ENCODE measurements at regions not wholly inside any gene's neighbourhood (a gene's known extent, or its start where the extent isn't known, plus 50 kb on each side); places are given as distances from the start of the nearest gene placed in this dataset.

DNA sequence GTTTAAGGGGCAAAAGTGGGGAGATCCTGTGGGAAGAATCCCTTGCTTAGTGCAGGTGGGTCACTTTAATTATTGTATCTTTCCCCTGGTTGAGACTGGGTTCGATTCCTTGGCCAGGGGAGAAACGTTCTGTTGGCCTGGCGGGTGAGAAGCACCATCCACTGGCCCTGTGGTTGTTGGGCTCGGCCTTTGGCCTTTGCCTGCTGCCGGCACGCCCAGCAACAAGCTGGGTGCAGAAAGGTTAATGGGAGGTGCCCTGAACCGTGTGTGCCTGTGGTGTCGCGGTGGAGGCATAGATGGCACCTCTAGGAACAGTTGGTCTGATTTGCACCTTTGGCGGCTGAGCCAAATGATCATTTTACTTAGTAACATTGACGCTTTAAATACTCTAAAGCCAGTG is 363.6 kb upstream of the CNTNAP2 start:
- Histone ChIP-seq H3K9ac (no peak overlapping the region), H3K4me1 (no peaks in the 10 kb centered on the region), H3K4me3 (ENCODE audit: low read depth, low read length) (no peak overlapping the region), H2AFZ (no peak overlapping the region), H3K79me2 (no peaks in the 10 kb centered on the region), H3K36me3 (ENCODE audit: control insufficient read depth, insufficient read depth, low read length) (no peaks in the 10 kb centered on the region), H3K27ac (no peak overlapping the region), H3K27me3 (ENCODE audit: control insufficient read depth, insufficient read depth, low read length) (no peaks in the 10 kb centered on the region), H3K9me3 (ENCODE audit: control insufficient read depth, low read length) (no peaks in the 10 kb centered on the region), H3K4me2 (ENCODE audit: low read length) (no peak overlapping the region)
- TF ChIP-seq, protein P1, sequence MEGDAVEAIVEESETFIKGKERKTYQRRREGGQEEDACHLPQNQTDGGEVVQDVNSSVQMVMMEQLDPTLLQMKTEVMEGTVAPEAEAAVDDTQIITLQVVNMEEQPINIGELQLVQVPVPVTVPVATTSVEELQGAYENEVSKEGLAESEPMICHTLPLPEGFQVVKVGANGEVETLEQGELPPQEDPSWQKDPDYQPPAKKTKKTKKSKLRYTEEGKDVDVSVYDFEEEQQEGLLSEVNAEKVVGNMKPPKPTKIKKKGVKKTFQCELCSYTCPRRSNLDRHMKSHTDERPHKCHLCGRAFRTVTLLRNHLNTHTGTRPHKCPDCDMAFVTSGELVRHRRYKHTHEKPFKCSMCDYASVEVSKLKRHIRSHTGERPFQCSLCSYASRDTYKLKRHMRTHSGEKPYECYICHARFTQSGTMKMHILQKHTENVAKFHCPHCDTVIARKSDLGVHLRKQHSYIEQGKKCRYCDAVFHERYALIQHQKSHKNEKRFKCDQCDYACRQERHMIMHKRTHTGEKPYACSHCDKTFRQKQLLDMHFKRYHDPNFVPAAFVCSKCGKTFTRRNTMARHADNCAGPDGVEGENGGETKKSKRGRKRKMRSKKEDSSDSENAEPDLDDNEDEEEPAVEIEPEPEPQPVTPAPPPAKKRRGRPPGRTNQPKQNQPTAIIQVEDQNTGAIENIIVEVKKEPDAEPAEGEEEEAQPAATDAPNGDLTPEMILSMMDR (IDR thresholded peaks at IDR 0.05), result no peak

DNA sequence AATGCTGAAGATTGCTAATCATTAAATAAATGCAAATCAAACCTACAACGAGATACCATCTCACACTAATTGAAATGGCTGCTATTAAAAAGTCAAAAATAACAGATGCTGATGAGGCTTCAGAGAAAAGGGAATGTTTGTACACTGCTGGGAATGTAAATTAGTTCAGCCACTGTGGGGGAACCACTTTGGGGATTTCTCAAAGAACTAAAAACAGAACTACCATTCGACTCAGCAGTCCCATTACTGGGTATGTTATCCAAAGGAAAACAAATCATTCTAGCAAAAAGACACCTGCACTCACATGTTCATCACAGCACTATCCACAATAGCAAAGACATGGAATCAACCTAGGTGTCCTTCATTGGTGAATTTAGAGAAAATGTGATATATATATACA is 379.0 kb upstream of the CNTNAP2 start:
- TF ChIP-seq, protein P1 (IDR thresholded peaks at IDR 0.05), result no peak
- Histone ChIP-seq H3K36me3 (ENCODE audit: control insufficient read depth, insufficient read depth, low read length) (no peaks in the 10 kb centered on the region), H3K4me1 (no peaks in the 10 kb centered on the region), H3K27ac (no peak overlapping the region), H3K9me3 (ENCODE audit: control insufficient read depth, low read length) (no peaks in the 10 kb centered on the region), H2AFZ (no peak overlapping the region), H3K4me3 (ENCODE audit: low read depth, low read length) (no peak overlapping the region), H3K27me3 (ENCODE audit: control insufficient read depth, insufficient read depth, low read length) (no peaks in the 10 kb centered on the region), H3K9ac (no peak overlapping the region), H3K79me2 (no peaks in the 10 kb centered on the region), H3K4me2 (ENCODE audit: low read length) (no peak overlapping the region)

DNA sequence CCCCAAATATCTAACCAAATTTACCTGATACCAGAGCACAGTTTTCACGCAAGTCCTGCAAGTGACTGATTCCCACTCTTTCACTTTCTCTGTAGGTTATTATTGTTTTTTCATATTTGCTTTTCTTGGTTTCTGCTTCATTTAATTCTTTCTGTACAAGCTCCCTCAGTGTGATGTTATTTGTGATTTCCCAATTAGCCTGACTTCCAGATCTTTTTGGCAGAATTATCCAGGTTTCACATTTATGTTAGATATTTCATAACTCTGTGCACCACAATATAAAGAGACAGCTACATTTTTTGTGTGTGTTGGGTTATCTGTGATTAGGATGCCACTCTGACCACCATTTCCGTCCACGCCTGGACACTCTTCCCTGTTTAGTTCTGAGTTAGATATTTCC is 381.5 kb upstream of the CNTNAP2 start:
- TF ChIP-seq, protein P1 (IDR thresholded peaks at IDR 0.05), result no peak
- Histone ChIP-seq H3K36me3 (ENCODE audit: control insufficient read depth, insufficient read depth, low read length) (no peaks in the 10 kb centered on the region), H3K27ac (no peak overlapping the region), H3K27me3 (ENCODE audit: control insufficient read depth, insufficient read depth, low read length) (no peaks in the 10 kb centered on the region), H3K4me1 (no peaks in the 10 kb centered on the region), H3K9me3 (ENCODE audit: control insufficient read depth, low read length) (no peaks in the 10 kb centered on the region), H3K9ac (no peak overlapping the region), H2AFZ (no peak overlapping the region), H3K4me2 (ENCODE audit: low read length) (no peak overlapping the region), H3K4me3 (ENCODE audit: low read depth, low read length) (no peak overlapping the region), H3K79me2 (no peaks in the 10 kb centered on the region)

DNA sequence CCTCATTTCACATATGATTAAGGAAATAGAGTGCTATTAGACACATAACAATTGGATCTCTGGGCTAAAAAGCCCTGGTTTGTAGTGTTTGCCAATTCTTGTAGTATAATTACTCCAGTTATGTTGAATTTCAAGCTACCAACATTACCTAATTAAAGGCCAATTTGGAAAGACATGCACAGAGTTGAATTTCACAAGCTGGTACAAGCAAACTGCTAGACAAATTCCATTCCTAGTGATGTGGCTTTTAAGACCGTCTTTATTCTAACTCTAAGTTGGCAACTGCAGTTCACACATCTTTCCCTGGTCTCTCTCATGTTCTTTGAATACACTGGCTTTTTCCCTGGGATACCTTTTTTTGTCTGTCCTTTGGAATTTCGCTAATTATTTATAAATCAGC is 384.1 kb upstream of the CNTNAP2 start:
- H3K4me2 ChIP-seq (ENCODE audit: low read length), result no peak overlapping the region
- TF ChIP-seq, protein P1 (IDR thresholded peaks at IDR 0.05), result no peak
- H2AFZ ChIP-seq, result no peak overlapping the region
- no peaks in the 10 kb centered on the region for H3K27me3 ChIP-seq (ENCODE audit: control insufficient read depth, insufficient read depth, low read length)
- H3K27ac ChIP-seq, result no peak overlapping the region
- H3K79me2 ChIP-seq, result no peaks in the 10 kb centered on the region
- no peaks in the 10 kb centered on the region for H3K4me1 ChIP-seq
- H3K9me3 ChIP-seq (ENCODE audit: control insufficient read depth, low read length), result no peaks in the 10 kb centered on the region
- no peaks in the 10 kb centered on the region for H3K36me3 ChIP-seq (ENCODE audit: control insufficient read depth, insufficient read depth, low read length)
- no peak overlapping the region for H3K4me3 ChIP-seq (ENCODE audit: low read depth, low read length)
- H3K9ac ChIP-seq, result no peak overlapping the region

DNA sequence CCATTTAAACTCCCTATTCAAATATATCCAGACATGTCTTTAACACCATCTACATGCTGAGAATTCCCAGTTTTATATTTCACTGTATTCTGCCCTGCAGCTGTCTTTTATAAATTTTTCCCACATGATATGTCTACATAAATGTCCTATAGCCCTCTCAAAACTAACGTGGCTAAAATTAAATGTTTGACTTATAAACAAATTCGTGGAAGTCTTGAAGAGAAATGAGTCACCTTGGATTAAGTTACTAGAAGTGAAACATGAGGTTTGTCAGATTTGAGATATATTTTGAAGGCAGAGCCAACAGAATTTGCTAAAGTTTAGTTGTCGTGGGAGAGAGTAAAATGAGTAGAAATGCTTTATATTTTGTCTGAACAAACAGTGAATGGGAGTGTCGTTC is 386.9 kb upstream of the CNTNAP2 start:
- H3K27me3 ChIP-seq (ENCODE audit: control insufficient read depth, insufficient read depth, low read length), result no peaks in the 10 kb centered on the region
- H3K79me2 ChIP-seq, result no peaks in the 10 kb centered on the region
- no peaks in the 10 kb centered on the region for H3K9me3 ChIP-seq (ENCODE audit: control insufficient read depth, low read length)
- TF ChIP-seq, protein P1 (IDR thresholded peaks at IDR 0.05), result no peak
- no peak overlapping the region for H3K4me2 ChIP-seq (ENCODE audit: low read length)
- H3K4me1 ChIP-seq, result no peaks in the 10 kb centered on the region
- no peak overlapping the region for H2AFZ ChIP-seq
- H3K36me3 ChIP-seq (ENCODE audit: control insufficient read depth, insufficient read depth, low read length), result no peaks in the 10 kb centered on the region
- H3K27ac ChIP-seq, result no peak overlapping the region
- H3K4me3 ChIP-seq (ENCODE audit: low read depth, low read length), result no peak overlapping the region
- no peak overlapping the region for H3K9ac ChIP-seq

All from parathyroid adenoma (tissue), 2 donors.